Activated CD8-positive, alpha-beta T cell treated with anti-CD3 and anti-CD28 coated beads for 36 hours (primary cell): ENCODE measurements at regions not wholly inside any gene's neighbourhood (a gene's known extent, or its start where the extent isn't known, plus 50 kb on each side); places are given as distances from the start of the nearest gene placed in this dataset.

ENCODE experiments used
- ATAC-seq: fragments of 200-7000 bp; cut with Tn5 transposase; one replicate; pipeline ENCODE4 v1.10.0; 2021; ENCODE audit warnings: mild to moderate bottlenecking, moderate library complexity
- CTCF ChIA-PET: fragments of 350-600 bp; sonication (Branson Sonifier 250); formaldehyde crosslinking; loops from one replicate; lab custom pipeline; 2021; ENCODE audit warnings: antibody characterized with exemption; lab: Charles Lee
- POLR2A ChIA-PET: fragments of 350-600 bp; sonication (Branson Sonifier 250); formaldehyde crosslinking; loops from one replicate; lab custom pipeline; 2021; ENCODE audit warnings: antibody characterized with exemption; lab: Charles Lee
- DNase-seq: peaks from one replicate; pipeline ENCODE4 v3.0.0-alpha.2; 2020
- H3K27ac Mint-ChIP-seq: one replicate; pipeline ENCODE4 v1.8.0; 2021; ENCODE audit warnings: mild to moderate bottlenecking, mixed read lengths
- H3K27me3 Mint-ChIP-seq: one replicate; pipeline ENCODE4 v1.8.0; 2021; ENCODE audit warnings: mixed read lengths
- H3K36me3 Mint-ChIP-seq: one replicate; pipeline ENCODE4 v1.8.0; 2021; ENCODE audit warnings: low read depth, mixed read lengths
- H3K4me1 Mint-ChIP-seq: one replicate; pipeline ENCODE4 v1.8.0; 2021; ENCODE audit warnings: low read depth, mixed read lengths
- H3K4me3 Mint-ChIP-seq: one replicate; pipeline ENCODE4 v1.8.0; 2021; ENCODE audit warnings: mild to moderate bottlenecking, moderate library complexity, mixed read lengths
- H3K9me3 Mint-ChIP-seq: one replicate; pipeline ENCODE4 v1.8.0; 2021; ENCODE audit warnings: mixed read lengths
- intact Hi-C: fragments of 100-400 bp; cut with micrococcal nuclease; formaldehyde crosslinking; loops from one replicate; pipeline ENCODE4 v1.10.0; 2022
- TF ChIP-seq, protein P1 (sequence below): fragments of 200-600 bp; IDR thresholded peaks from one replicate; pipeline ENCODE4 v1.8.0; 2022; ENCODE audit warnings: antibody characterized with exemption, mild to moderate bottlenecking

DNA sequence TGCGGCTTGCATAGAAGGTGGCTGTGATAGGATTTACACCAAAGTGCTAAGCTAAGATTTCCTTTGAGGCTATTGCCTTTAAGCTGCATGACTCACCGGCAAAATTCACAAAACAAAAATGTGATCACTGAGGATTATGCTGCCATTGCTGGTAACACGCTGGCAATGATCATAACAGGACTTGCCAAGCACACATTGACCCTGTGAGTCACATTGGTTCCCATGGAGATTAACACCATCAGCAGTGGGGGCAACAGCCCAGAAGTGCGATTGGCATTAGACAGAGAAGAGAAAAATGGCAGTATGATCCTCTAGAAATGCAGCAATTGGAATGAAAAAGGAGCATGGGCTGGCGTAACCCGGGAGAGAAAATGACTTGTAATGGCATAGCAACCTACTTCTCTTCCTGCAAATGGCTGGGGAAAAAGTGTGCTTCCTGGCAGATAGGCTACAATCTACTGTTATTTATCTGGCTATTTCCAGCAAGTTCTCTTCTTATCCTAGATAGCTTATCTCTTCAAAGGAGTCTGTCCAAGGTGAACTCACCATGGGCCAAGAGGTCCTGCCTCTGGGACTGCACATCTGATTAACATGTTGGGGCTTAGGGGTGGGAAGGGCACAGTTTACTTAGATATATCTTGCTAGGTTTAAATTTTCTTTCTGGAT lies 314.2 kb upstream of the IGFBP7 start:
- ATAC-seq (no peak), DNase-seq (no peak)
- H3K27ac Mint-ChIP-seq, result no peak overlapping the region
- no peaks in the 10 kb centered on the region for H3K36me3 Mint-ChIP-seq
- H3K4me3 Mint-ChIP-seq, result no peak overlapping the region
- no peaks in the 10 kb centered on the region for H3K27me3 Mint-ChIP-seq
- ChIA-PET POLR2A (no interaction called here), CTCF (no interaction called here)
- intact Hi-C loops, result no loop called here
- no peaks in the 10 kb centered on the region for H3K4me1 Mint-ChIP-seq
- TF ChIP-seq, protein P1, sequence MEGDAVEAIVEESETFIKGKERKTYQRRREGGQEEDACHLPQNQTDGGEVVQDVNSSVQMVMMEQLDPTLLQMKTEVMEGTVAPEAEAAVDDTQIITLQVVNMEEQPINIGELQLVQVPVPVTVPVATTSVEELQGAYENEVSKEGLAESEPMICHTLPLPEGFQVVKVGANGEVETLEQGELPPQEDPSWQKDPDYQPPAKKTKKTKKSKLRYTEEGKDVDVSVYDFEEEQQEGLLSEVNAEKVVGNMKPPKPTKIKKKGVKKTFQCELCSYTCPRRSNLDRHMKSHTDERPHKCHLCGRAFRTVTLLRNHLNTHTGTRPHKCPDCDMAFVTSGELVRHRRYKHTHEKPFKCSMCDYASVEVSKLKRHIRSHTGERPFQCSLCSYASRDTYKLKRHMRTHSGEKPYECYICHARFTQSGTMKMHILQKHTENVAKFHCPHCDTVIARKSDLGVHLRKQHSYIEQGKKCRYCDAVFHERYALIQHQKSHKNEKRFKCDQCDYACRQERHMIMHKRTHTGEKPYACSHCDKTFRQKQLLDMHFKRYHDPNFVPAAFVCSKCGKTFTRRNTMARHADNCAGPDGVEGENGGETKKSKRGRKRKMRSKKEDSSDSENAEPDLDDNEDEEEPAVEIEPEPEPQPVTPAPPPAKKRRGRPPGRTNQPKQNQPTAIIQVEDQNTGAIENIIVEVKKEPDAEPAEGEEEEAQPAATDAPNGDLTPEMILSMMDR, result no peak
- H3K9me3 Mint-ChIP-seq, result peaks cover 2% of the 10 kb centered on the region

DNA sequence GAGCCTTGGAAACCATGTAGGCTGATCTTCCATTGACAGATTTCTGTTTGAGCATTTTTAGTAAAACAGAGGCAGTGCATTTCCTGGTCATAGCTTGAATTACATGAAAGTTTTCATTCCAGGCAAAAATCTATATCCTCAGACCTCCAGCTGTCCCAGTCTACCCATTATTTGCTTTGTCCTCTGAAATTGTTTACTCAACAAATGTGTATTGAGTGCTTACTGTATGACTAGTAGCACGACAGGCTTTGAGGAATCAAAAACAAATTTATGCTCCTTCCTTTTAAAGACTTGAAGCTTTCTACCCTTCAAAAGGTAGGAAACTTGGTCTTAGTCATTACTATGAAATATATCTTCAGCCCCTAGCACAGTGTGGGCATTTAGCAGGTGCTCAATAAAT lies 307.9 kb upstream of the IGFBP7 start:
- intact Hi-C loops, result no loop called here
- ChIA-PET POLR2A (no interaction called here), CTCF (no interaction called here)
- Mint-ChIP-seq H3K4me3 (no peak overlapping the region), H3K9me3 (no peaks in the 10 kb centered on the region), H3K27me3 (no peaks in the 10 kb centered on the region), H3K36me3 (no peaks in the 10 kb centered on the region), H3K27ac (no peak overlapping the region), H3K4me1 (no peaks in the 10 kb centered on the region)
- ATAC-seq (no peak), DNase-seq (no peak)
- TF ChIP-seq, protein P1, result no peak

DNA sequence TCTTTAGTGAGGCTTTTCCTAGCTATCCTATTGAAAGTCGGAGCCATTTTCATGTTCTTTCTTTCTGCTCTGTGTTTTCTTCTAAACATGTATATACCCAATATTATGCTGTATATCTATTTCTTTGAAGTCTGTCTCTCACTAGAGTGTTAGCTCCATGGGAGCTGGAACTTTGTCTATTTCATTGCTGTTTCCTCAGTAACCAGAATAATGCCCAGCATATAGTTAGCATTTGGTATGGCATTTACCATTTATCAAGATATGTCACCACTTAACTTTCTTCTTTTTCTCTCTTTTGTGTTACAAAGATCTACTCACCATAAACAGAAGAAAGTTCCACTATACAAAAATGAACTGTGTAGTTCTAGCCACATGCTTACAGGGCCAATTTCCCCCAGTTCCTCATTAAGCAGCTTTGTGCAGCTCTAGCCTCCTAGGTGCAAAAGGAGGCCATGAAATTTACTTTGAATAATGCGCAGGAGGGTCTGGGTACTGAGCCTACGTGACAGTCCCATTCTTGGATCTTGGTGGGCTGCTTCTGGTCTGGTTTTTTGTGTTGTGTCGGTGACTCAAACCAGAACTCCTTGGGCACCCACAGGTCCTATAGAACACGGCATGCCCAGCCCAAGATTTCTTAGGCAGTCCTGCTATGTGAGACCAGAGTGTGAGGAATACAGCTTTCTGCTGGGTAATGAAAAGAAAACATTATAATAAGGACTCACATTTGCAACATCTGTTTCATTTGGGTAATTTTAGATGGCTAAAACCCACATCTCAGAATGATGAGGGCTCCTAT lies 302.3 kb upstream of the IGFBP7 start:
- H3K9me3 Mint-ChIP-seq, result no peaks in the 10 kb centered on the region
- POLR2A ChIA-PET, result no interaction called here
- ATAC-seq (no peak), DNase-seq (no peak)
- H3K36me3 Mint-ChIP-seq, result no peaks in the 10 kb centered on the region
- H3K4me3 Mint-ChIP-seq, result no peak overlapping the region
- no peaks in the 10 kb centered on the region for H3K4me1 Mint-ChIP-seq
- TF ChIP-seq, protein P1, result no peak
- no peaks in the 10 kb centered on the region for H3K27me3 Mint-ChIP-seq
- CTCF ChIA-PET, result interaction anchor here (1.0 to 2.9 kb wide), 2 partner anchors 14 to 249 kb away, joined by 3 to 10 read pairs; no protein-coding TSS in a partner anchor
- intact Hi-C loops, result no loop called here
- no peak overlapping the region for H3K27ac Mint-ChIP-seq

DNA sequence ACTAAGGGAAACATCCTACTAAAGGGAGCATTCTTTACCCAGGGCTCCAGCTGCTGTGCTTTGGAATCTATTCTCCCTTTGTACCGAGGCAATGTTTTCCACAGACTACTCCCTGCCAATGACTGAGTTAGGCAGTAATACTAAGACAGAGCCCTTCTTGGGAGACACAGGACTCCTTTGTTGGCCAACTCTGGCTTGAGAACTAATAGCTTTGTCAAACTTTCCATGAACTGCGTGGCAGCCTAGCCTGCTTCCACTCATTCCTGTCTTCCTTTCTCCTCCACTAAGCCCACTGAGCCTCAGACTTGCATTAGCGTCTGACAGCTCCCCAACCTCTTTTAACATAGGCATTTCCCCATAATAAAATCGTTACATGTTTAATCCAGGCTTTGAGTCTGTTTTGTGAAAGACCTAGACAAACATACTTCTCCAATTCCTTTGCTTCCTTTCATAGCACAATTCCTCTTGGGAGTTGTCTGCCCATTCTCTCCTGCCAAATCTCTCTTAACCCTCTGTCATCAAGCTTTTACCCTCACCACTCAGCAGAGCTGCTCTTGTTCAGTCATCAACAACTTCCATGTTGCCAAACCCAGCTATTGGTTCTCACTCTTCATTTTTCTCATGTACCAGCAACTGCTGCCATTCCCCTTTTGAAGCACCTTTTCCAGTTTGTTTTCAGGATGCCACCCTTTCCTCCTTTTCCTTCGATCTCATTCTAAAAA lies 300.3 kb upstream of the IGFBP7 start:
- CTCF ChIA-PET, result interaction anchor here (1.4 kb wide), 1 partner anchor 246 kb away, joined by 4 read pairs; no protein-coding TSS in a partner anchor
- intact Hi-C loops, result no loop called here
- H3K27ac Mint-ChIP-seq, result no peak overlapping the region

More for the DNA sequence above, 300.3 kb upstream of the IGFBP7 start:
- H3K27me3 Mint-ChIP-seq, result no peaks in the 10 kb centered on the region
- no peaks in the 10 kb centered on the region for H3K36me3 Mint-ChIP-seq
- no peak overlapping the region for H3K4me3 Mint-ChIP-seq
- POLR2A ChIA-PET, result no interaction called here
- no peak for ATAC-seq
- H3K9me3 Mint-ChIP-seq, result no peaks in the 10 kb centered on the region
- TF ChIP-seq, protein P1, result no peak
- no peaks in the 10 kb centered on the region for H3K4me1 Mint-ChIP-seq
- no peak for DNase-seq
